ENCODE measurements at regions not wholly inside any gene's neighbourhood (a gene's known extent, or its start where the extent isn't known, plus 50 kb on each side); places are given as distances from the start of the nearest gene placed in this dataset.

- Histone ChIP-seq H3K27me3 (ENCODE audit: insufficient read depth, low read depth) (no peaks in the 10 kb centered on the region), H3K4me2 (no peak overlapping the region), H3K27ac (no peak overlapping the region), H3K36me3 (ENCODE audit: low read depth) (no peaks in the 10 kb centered on the region), H3K4me1 (replicated peaks; ENCODE audit: insufficient read depth) (no peaks in the 10 kb centered on the region), H2AFZ (no peak overlapping the region), H3K9me2 (ENCODE audit: insufficient read depth) (no peaks in the 10 kb centered on the region), H3K79me2 (ENCODE audit: low read depth) (no peaks in the 10 kb centered on the region), H3K4me3 (no peak overlapping the region), H3F3A (ENCODE audit: insufficient read depth, low read depth) (no peaks in the 10 kb centered on the region), H4K20me1 (ENCODE audit: insufficient read depth) (no peaks in the 10 kb centered on the region), H3K9me3 (ENCODE audit: insufficient read depth, low read depth) (no peaks in the 10 kb centered on the region)
- CTCF ChIA-PET = no interaction called here
- intact Hi-C loops (cut with micrococcal nuclease; ENCODE audit: unreplicated experiment) = no loop called here
- no TSS peak for BruUV-seq (replicated peaks)
- no peak for DNase-seq
- TF ChIP-seq CTCF (conservative IDR thresholded peaks at IDR 0.05) = no peak
- TF ChIP-seq EZH2 (IDR thresholded peaks at IDR 0.05; ENCODE audit: low read depth) = no peak
- POLR2A ChIA-PET (ENCODE audit: unreplicated experiment) = no interaction called here
Observed at GRCh38 chr3:74282202-74282601, 332.3 kb downstream of the CNTN3 start.

DNA sequence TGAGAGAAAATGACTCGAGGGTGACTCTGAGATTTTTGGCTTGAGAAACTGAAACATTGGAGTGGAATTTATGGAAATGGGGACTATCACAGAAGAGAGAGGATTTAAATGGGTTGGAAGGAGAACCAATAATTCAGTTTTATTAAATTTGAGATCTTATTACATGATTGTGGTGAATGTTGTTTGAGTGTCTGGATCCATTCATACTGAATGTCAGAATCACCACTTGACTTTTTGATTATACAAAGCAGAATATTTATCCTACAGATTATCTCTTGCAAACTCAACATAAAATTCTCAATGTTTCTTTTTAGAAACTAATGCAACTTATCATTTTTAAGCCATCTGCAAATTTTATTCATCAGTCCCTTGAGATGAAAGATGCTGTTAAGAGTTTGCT is 332.8 kb downstream of the CNTN3 start:
- CTCF ChIA-PET = no interaction called here
- Histone ChIP-seq H3K36me3 (ENCODE audit: low read depth) (no peaks in the 10 kb centered on the region), H3K4me3 (no peak overlapping the region), H3K9me2 (ENCODE audit: insufficient read depth) (no peaks in the 10 kb centered on the region), H3K27ac (no peak overlapping the region), H3F3A (ENCODE audit: insufficient read depth, low read depth) (no peaks in the 10 kb centered on the region), H4K20me1 (ENCODE audit: insufficient read depth) (no peaks in the 10 kb centered on the region), H3K27me3 (ENCODE audit: insufficient read depth, low read depth) (no peaks in the 10 kb centered on the region), H2AFZ (no peak overlapping the region), H3K4me1 (replicated peaks; ENCODE audit: insufficient read depth) (no peaks in the 10 kb centered on the region), H3K79me2 (ENCODE audit: low read depth) (no peaks in the 10 kb centered on the region), H3K4me2 (no peak overlapping the region), H3K9me3 (ENCODE audit: insufficient read depth, low read depth) (no peaks in the 10 kb centered on the region)
- no peak for TF ChIP-seq EZH2 (IDR thresholded peaks at IDR 0.05; ENCODE audit: low read depth)
- no peak for TF ChIP-seq CTCF (conservative IDR thresholded peaks at IDR 0.05)
- POLR2A ChIA-PET (ENCODE audit: unreplicated experiment) = no interaction called here
- DNase-seq = no peak
- BruUV-seq (replicated peaks) = no TSS peak
- intact Hi-C loops (cut with micrococcal nuclease; ENCODE audit: unreplicated experiment) = no loop called here

DNA sequence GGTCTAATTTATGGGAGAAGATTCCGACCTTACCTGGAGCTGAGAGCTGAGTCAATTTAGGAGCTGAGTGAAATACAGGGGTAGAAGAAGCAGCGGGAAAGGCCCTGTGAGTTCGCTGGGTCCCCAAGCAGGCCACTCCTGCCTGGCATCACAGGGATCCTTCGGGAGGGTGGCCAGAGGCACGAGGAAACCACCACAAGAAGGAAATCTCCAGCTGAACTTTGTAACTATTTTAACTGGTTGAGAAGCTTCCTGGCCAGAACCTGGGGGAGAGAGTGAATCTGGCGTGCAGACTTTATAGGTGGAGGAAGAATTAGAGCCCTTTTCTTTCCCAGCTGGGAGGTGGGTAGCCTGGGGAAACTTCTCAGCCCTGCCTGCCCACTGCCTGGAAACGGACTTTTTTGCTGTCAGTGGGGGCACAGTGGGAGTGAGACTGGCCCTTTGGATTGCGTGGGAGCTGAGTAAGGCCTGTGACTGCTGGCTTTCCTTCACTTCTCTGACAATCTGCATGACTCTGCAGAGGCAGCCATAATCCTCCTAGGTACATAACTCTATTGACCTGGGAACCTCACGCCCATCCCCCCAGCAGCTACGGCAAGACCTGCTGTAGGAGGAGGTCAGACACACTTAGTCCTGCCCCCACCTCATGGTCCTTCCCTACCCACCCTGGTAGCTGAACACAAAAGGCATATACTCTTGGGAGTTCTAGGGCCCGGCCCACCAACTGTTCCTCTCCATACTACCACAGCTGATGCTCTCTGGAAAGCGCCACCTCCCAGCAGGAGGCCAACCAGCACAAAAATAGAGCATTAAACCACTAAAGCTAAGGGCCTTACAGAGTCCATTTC is 340.7 kb downstream of the CNTN3 start:
- no peaks in the 10 kb centered on the region for H3K4me1 ChIP-seq (replicated peaks; ENCODE audit: insufficient read depth)
- H3F3A ChIP-seq (ENCODE audit: insufficient read depth, low read depth) = no peaks in the 10 kb centered on the region
- ChIA-PET CTCF (no interaction called here), POLR2A (ENCODE audit: unreplicated experiment) (no interaction called here)
- no peak for DNase-seq
- H3K4me3 ChIP-seq = no peak overlapping the region
- no peaks in the 10 kb centered on the region for H3K9me2 ChIP-seq (ENCODE audit: insufficient read depth)
- no peaks in the 10 kb centered on the region for H3K79me2 ChIP-seq (ENCODE audit: low read depth)
- no TSS peak for BruUV-seq (replicated peaks)
- no peak for TF ChIP-seq CTCF (conservative IDR thresholded peaks at IDR 0.05)
- no peak for TF ChIP-seq EZH2 (IDR thresholded peaks at IDR 0.05; ENCODE audit: low read depth)
- H3K27ac ChIP-seq = no peak overlapping the region
- H3K36me3 ChIP-seq (ENCODE audit: low read depth) = no peaks in the 10 kb centered on the region
- no peaks in the 10 kb centered on the region for H3K9me3 ChIP-seq (ENCODE audit: insufficient read depth, low read depth)
- H3K27me3 ChIP-seq (ENCODE audit: insufficient read depth, low read depth) = no peaks in the 10 kb centered on the region
- no peak overlapping the region for H2AFZ ChIP-seq
- H4K20me1 ChIP-seq (ENCODE audit: insufficient read depth) = no peaks in the 10 kb centered on the region
- intact Hi-C loops (cut with micrococcal nuclease; ENCODE audit: unreplicated experiment) = no loop called here
- H3K4me2 ChIP-seq = no peak overlapping the region

All from PC-9 (cell line).